GM10266 (cell line): ENCODE measurements at regions not wholly inside any gene's neighbourhood (a gene's known extent, or its start where the extent isn't known, plus 50 kb on each side); places are given as distances from the start of the nearest gene placed in this dataset.

ENCODE experiments used
- DNase-seq: peaks from one replicate; pipeline ENCODE4 v3.0.0; 2012; ENCODE audit errors: extremely low spot score
- TF ChIP-seq, protein P1 (sequence below): IDR thresholded peaks from 2 replicates; pipeline ENCODE4 v1.5.1; 2012; ENCODE audit warnings: mild to moderate bottlenecking, low read depth; ENCODE audit not compliant: control insufficient read depth, insufficient read depth; ENCODE audit errors: missing control alignments

DNA sequence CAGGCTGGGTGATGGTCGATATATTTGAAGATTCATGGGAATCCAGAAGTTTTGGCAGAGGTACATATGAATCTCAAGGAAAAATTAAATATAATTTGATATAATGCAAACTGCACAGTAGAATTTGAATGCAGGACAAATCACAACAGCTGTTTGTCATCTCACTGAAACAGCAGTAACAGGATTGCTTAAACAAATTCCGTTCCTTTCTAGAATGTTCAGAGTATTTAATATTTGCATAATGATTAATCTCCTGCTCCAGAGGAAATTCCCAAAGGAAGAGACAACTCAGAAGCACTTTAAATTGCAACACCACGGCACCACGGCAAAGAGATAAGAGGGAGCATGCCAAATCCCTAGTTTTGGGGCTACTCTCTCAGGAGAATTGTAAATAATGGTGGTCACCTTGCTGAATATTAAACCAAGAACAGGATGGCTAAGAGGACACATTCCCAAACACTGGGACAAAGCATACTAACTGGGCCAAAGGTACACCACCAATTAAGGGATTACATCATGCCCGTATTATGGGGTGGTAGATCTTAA is 67.8 kb upstream of the MAP4K3 start:
- DNase-seq = no peak
- TF ChIP-seq, protein P1, sequence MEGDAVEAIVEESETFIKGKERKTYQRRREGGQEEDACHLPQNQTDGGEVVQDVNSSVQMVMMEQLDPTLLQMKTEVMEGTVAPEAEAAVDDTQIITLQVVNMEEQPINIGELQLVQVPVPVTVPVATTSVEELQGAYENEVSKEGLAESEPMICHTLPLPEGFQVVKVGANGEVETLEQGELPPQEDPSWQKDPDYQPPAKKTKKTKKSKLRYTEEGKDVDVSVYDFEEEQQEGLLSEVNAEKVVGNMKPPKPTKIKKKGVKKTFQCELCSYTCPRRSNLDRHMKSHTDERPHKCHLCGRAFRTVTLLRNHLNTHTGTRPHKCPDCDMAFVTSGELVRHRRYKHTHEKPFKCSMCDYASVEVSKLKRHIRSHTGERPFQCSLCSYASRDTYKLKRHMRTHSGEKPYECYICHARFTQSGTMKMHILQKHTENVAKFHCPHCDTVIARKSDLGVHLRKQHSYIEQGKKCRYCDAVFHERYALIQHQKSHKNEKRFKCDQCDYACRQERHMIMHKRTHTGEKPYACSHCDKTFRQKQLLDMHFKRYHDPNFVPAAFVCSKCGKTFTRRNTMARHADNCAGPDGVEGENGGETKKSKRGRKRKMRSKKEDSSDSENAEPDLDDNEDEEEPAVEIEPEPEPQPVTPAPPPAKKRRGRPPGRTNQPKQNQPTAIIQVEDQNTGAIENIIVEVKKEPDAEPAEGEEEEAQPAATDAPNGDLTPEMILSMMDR = no peak

GRCh38 chr2:39506215-39506614 is 69.1 kb upstream of the MAP4K3 start:
- TF ChIP-seq, protein P1 = no peak
- no peak for DNase-seq

DNA sequence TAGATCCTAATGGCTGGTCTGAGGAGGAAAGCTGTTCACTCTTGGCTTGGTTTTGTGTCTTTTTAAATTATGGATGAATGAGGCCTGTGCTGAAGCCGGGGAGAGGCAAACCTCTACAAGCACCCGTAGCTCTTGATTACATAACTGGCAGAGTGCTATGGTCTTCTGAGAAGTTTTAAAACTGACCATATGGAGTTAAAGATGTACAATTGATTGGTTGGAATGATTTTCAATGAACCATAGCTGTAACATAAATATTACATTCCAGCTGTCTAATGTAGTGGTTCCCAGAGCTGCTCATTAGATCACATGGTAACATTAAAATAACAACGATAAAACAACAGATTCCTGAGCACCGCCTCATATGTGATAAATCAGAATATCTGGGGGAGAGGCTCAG is 71.1 kb upstream of the MAP4K3 start:
- TF ChIP-seq, protein P1 = no peak
- DNase-seq = no peak

- DNase-seq = no peak
- TF ChIP-seq, protein P1 = no peak
These were observed 73.1 kb upstream of the MAP4K3 start for GRCh38 chr2:39510140-39510539.

GRCh38 chr2:39511219-39511604 is 74.1 kb upstream of the MAP4K3 start:
- TF ChIP-seq, protein P1 = no peak
- no peak for DNase-seq

DNA sequence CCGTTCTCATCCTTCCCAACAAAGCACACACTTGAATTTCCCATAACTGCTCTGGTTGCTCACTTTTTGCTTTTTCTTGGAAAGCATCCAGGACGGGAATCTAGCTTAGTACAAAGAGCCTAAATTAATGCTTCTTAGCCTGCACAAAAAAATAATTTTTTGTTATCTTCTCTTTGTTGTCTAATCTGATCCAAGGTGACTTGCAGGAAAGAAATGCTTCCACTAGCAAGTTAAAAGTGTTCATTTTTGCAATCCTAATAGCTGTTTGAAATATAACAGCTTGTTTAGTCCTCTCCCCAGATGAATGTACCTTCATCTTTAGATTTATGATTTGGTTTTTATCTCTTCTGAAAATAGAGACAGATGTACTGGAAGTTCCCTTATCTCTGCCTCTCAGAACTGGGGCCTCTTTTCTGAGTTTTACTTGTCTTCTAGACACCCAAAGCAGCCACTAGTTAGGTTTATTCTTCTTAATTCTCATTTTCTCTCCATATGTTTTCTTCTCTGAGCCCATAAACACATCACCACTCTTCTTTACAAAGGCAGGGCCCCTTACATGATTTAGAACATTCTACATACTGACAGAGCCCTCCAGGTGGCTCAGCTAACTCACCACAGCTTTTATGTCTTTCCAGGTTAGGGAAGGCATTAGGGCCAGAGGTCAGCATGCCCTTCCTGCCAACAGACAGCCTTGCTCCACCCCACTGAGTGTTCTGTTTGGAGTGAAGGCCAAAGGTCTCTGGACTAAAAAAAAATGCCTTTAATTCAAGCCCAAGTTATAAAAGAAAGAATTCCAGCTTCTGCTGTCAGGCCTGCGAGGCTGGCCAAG is 74.7 kb upstream of the MAP4K3 start:
- no peak for DNase-seq
- TF ChIP-seq, protein P1 = no peak

GRCh38 chr2:39512434-39512935 is 75.4 kb upstream of the MAP4K3 start:
- TF ChIP-seq, protein P1 = no peak
- DNase-seq = no peak
